ENCODE measurements at regions not wholly inside any gene's neighbourhood (a gene's known extent, or its start where the extent isn't known, plus 50 kb on each side); places are given as distances from the start of the nearest gene placed in this dataset.

- H3K4me2 ChIP-seq, result no peak overlapping the region
- H3K4me3 ChIP-seq (IDR thresholded peaks at IDR 0.05; ENCODE audit: insufficient read depth, low read depth, low read length), result no peak overlapping the region
- no peak overlapping the region for H2AFZ ChIP-seq (ENCODE audit: low read depth)
- no peak overlapping the region for H3K27ac ChIP-seq
- no peaks in the 10 kb centered on the region for H3K36me3 ChIP-seq (ENCODE audit: insufficient read depth)
- no peaks in the 10 kb centered on the region for H3K27me3 ChIP-seq (ENCODE audit: insufficient read depth, low read depth)
- no peaks in the 10 kb centered on the region for H4K20me1 ChIP-seq (ENCODE audit: insufficient read depth)
- H3K9ac ChIP-seq, result no peak overlapping the region
- H3K4me1 ChIP-seq (ENCODE audit: low read depth, poor library complexity, severe bottlenecking), result no peaks in the 10 kb centered on the region
- no peak for TF ChIP-seq CTCF (conservative IDR thresholded peaks at IDR 0.05; ENCODE audit: low read depth, low read length)
- no peaks in the 10 kb centered on the region for H3K79me2 ChIP-seq (ENCODE audit: insufficient read depth, low read depth)
Observed at GRCh38 chr14:83908419-83908818, 1621.5 kb upstream of the FLRT2 start.

DNA sequence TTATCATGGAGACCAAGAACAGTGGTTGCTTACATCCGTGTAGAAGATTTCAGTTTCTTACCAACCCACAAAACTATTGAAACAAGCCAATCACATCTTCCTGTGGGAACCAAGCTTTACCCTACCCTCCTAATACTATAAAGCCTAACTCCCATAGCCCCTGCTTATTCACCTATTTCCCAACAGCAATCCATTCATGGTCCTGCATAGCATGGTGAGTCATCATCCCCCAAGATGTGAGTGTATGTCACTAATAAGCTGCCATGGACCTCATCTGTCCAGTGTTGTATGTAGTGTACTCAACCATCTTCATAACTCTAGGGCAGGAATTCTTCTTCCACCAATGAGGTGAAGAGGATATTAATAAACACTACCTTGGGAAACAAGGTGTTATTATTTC lies 1620.4 kb upstream of the FLRT2 start:
- Histone ChIP-seq H3K4me3 (IDR thresholded peaks at IDR 0.05; ENCODE audit: insufficient read depth, low read depth, low read length) (no peak overlapping the region), H2AFZ (ENCODE audit: low read depth) (no peak overlapping the region), H3K27ac (no peak overlapping the region), H3K4me1 (ENCODE audit: low read depth, poor library complexity, severe bottlenecking) (no peaks in the 10 kb centered on the region), H3K79me2 (ENCODE audit: insufficient read depth, low read depth) (no peaks in the 10 kb centered on the region), H3K27me3 (ENCODE audit: insufficient read depth, low read depth) (no peaks in the 10 kb centered on the region), H3K36me3 (ENCODE audit: insufficient read depth) (no peaks in the 10 kb centered on the region), H4K20me1 (ENCODE audit: insufficient read depth) (no peaks in the 10 kb centered on the region), H3K4me2 (no peak overlapping the region), H3K9ac (no peak overlapping the region)
- TF ChIP-seq CTCF (conservative IDR thresholded peaks at IDR 0.05; ENCODE audit: low read depth, low read length), result no peak

DNA sequence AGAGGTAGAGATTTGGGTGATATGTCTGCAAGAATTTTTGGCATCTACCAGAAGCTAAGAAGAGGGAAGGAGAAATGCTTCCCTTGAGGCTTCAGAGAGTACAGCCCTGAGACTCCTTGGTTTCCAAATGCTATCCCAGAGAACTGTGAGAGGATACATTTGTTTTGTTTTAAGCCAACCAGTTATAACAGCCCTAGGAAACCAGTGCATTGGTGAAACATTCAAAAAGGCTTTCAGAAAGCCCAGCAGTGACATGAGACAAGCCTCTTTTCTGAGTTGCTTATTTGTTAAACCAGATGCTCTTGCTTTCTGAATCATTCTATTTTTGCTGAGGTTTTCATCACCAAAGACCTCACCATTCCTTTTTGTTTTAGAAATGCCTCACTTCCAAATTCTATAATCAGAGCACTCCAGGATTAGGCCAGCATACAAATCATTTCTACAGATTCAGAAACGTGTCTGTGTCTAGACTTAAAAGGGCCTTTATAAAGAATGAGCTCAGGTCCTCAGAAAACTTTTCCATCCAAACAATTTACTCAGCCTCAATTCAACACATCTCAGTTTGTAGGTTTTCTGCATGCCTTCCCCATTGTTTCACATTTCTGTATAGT lies 1617.8 kb upstream of the FLRT2 start:
- Histone ChIP-seq H3K9ac (no peak overlapping the region), H3K27ac (no peak overlapping the region), H3K4me3 (IDR thresholded peaks at IDR 0.05; ENCODE audit: insufficient read depth, low read depth, low read length) (no peak overlapping the region), H2AFZ (ENCODE audit: low read depth) (no peak overlapping the region), H3K4me1 (ENCODE audit: low read depth, poor library complexity, severe bottlenecking) (no peaks in the 10 kb centered on the region), H3K36me3 (ENCODE audit: insufficient read depth) (no peaks in the 10 kb centered on the region), H3K27me3 (ENCODE audit: insufficient read depth, low read depth) (no peaks in the 10 kb centered on the region), H3K79me2 (ENCODE audit: insufficient read depth, low read depth) (no peaks in the 10 kb centered on the region), H4K20me1 (ENCODE audit: insufficient read depth) (no peaks in the 10 kb centered on the region), H3K4me2 (no peak overlapping the region)
- TF ChIP-seq CTCF (conservative IDR thresholded peaks at IDR 0.05; ENCODE audit: low read depth, low read length), result no peak

GRCh38 chr14:83913476-83913875 lies 1616.5 kb upstream of the FLRT2 start:
- no peaks in the 10 kb centered on the region for H4K20me1 ChIP-seq (ENCODE audit: insufficient read depth)
- H3K4me3 ChIP-seq (IDR thresholded peaks at IDR 0.05; ENCODE audit: insufficient read depth, low read depth, low read length), result no peak overlapping the region
- H3K27me3 ChIP-seq (ENCODE audit: insufficient read depth, low read depth), result no peaks in the 10 kb centered on the region
- no peak overlapping the region for H3K9ac ChIP-seq
- H2AFZ ChIP-seq (ENCODE audit: low read depth), result no peak overlapping the region
- no peaks in the 10 kb centered on the region for H3K36me3 ChIP-seq (ENCODE audit: insufficient read depth)
- no peak overlapping the region for H3K27ac ChIP-seq
- H3K79me2 ChIP-seq (ENCODE audit: insufficient read depth, low read depth), result no peaks in the 10 kb centered on the region
- no peak overlapping the region for H3K4me2 ChIP-seq
- TF ChIP-seq CTCF (conservative IDR thresholded peaks at IDR 0.05; ENCODE audit: low read depth, low read length), result no peak
- H3K4me1 ChIP-seq (ENCODE audit: low read depth, poor library complexity, severe bottlenecking), result no peaks in the 10 kb centered on the region
